Prostate gland (tissue), 2 donors: ENCODE measurements at regions not wholly inside any gene's neighbourhood (a gene's known extent, or its start where the extent isn't known, plus 50 kb on each side); places are given as distances from the start of the nearest gene placed in this dataset.

Experiments
- POLR2A ChIP-seq: fragments of 450-650 bp; IDR thresholded peaks from one replicate; pipeline ENCODE4 v1.6.1; 2016; ENCODE audit warnings: antibody characterized with exemption, mild to moderate bottlenecking
- TF ChIP-seq, protein P1 (sequence below), 4 experiments: fragments of 200-600 bp in 2 of 4; fragments of 450-650 bp in 2 of 4; sonication (generic) in 2 of 4; IDR thresholded peaks; 1 replicate in 3 of 4; 2 replicates in 1 of 4; pipeline ENCODE4 v1.5.1; 2016 to 2019; ENCODE audit warnings: antibody characterized with exemption in 4 of 4, mild to moderate bottlenecking in 2 of 4, moderate library complexity in 2 of 4

GRCh38 chr4:163866728-163867315 lies 372.3 kb downstream of the TMA16 start:
- TF ChIP-seq, protein P1, sequence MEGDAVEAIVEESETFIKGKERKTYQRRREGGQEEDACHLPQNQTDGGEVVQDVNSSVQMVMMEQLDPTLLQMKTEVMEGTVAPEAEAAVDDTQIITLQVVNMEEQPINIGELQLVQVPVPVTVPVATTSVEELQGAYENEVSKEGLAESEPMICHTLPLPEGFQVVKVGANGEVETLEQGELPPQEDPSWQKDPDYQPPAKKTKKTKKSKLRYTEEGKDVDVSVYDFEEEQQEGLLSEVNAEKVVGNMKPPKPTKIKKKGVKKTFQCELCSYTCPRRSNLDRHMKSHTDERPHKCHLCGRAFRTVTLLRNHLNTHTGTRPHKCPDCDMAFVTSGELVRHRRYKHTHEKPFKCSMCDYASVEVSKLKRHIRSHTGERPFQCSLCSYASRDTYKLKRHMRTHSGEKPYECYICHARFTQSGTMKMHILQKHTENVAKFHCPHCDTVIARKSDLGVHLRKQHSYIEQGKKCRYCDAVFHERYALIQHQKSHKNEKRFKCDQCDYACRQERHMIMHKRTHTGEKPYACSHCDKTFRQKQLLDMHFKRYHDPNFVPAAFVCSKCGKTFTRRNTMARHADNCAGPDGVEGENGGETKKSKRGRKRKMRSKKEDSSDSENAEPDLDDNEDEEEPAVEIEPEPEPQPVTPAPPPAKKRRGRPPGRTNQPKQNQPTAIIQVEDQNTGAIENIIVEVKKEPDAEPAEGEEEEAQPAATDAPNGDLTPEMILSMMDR (IDR thresholded peaks at IDR 0.05): no peak
- no peak for TF ChIP-seq POLR2A
